CD4-positive, alpha-beta T cell treated with Interferon alpha-2 for 1 hour (primary cell): ENCODE measurements at regions not wholly inside any gene's neighbourhood (a gene's known extent, or its start where the extent isn't known, plus 50 kb on each side); places are given as distances from the start of the nearest gene placed in this dataset.
"Not testable (repeated sequence)": the region's sequence is repeated elsewhere in the genome, so short reads cannot be mapped to it uniquely, and the experiment has no call there.

Experiments
- DNase-seq, 2 donors: peaks; one replicate each; pipeline ENCODE4 v3.0.0-alpha.2; 2020 to 2022

- not testable (repeated sequence) for DNase-seq
Observed at GRCh38 chr6:126673749-126674148, 333.8 kb downstream of the CENPW start.

- DNase-seq: no peak
Observed at GRCh38 chr6:126682440-126682839, 342.5 kb downstream of the CENPW start.

- no peak for DNase-seq
Observed at GRCh38 chr6:126685182-126685581, 345.3 kb downstream of the CENPW start.

- no peak for DNase-seq
Observed at GRCh38 chr6:126696921-126697693, 357.2 kb downstream of the CENPW start.

- DNase-seq: no peak
Observed at GRCh38 chr6:126698732-126699240, 358.9 kb downstream of the CENPW start.

GRCh38 chr6:126701676-126702560 lies 362.0 kb downstream of the CENPW start:
- DNase-seq: no peak

- no peak for DNase-seq
Observed at GRCh38 chr6:126716032-126716431, 376.1 kb downstream of the CENPW start.

- DNase-seq: no peak
Observed at GRCh38 chr6:126716826-126717509, 377.1 kb downstream of the CENPW start.

GRCh38 chr6:126718600-126719327 lies 378.8 kb downstream of the CENPW start:
- no peak for DNase-seq

- DNase-seq: no peak
Observed at GRCh38 chr6:126720304-126720703, 380.4 kb downstream of the CENPW start.

GRCh38 chr6:126721581-126722160 lies 381.8 kb downstream of the CENPW start:
- no peak for DNase-seq

- no peak for DNase-seq
Observed at GRCh38 chr6:126722411-126722810, 382.5 kb downstream of the CENPW start.

- no peak for DNase-seq
Observed at GRCh38 chr6:126723541-126724170, 383.7 kb downstream of the CENPW start.

GRCh38 chr6:126724821-126725220 lies 384.9 kb downstream of the CENPW start:
- no peak for DNase-seq

- DNase-seq: not testable (repeated sequence)
Observed at GRCh38 chr6:126726454-126726853, 386.5 kb downstream of the CENPW start.

- DNase-seq: no peak
Observed at GRCh38 chr6:126738146-126738545, 380.3 kb upstream of the RSPO3 start.

GRCh38 chr6:126738641-126739040 lies 379.8 kb upstream of the RSPO3 start:
- no peak for DNase-seq

GRCh38 chr6:126743076-126743475 lies 375.4 kb upstream of the RSPO3 start:
- no peak for DNase-seq

- no peak for DNase-seq
Observed at GRCh38 chr6:126747728-126748540, 370.5 kb upstream of the RSPO3 start.

- no peak for DNase-seq
Observed at GRCh38 chr6:126753606-126754005, 364.9 kb upstream of the RSPO3 start.

- no peak for DNase-seq
Observed at GRCh38 chr6:126761854-126762253, 356.6 kb upstream of the RSPO3 start.
